ENCODE measurements at regions not wholly inside any gene's neighbourhood (a gene's known extent, or its start where the extent isn't known, plus 50 kb on each side); places are given as distances from the start of the nearest gene placed in this dataset.
"Not testable (repeated sequence)": the region's sequence is repeated elsewhere in the genome, so short reads cannot be mapped to it uniquely, and the experiment has no call there.

DNA sequence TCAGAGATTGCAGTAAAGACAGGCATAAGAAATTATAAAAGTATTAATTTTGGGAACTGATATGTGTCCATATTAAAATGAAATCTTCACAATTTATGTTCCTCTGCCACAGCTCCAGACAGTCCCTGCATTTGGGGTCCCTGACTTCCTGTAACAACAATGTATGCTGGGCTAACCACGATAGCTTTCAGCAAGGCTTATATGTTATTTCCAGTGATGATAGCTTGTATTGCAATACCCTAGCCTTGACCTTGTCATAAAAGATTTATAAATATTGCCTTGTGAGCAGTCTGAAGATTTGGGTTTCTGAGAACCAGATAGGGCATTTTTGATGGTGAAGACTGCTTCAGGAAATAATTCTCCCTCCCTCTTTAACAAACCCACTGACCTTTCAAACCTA is 129.5 kb downstream of the PCDH10 start:
- DNase-seq, result no peak
- TF ChIP-seq, protein P1, sequence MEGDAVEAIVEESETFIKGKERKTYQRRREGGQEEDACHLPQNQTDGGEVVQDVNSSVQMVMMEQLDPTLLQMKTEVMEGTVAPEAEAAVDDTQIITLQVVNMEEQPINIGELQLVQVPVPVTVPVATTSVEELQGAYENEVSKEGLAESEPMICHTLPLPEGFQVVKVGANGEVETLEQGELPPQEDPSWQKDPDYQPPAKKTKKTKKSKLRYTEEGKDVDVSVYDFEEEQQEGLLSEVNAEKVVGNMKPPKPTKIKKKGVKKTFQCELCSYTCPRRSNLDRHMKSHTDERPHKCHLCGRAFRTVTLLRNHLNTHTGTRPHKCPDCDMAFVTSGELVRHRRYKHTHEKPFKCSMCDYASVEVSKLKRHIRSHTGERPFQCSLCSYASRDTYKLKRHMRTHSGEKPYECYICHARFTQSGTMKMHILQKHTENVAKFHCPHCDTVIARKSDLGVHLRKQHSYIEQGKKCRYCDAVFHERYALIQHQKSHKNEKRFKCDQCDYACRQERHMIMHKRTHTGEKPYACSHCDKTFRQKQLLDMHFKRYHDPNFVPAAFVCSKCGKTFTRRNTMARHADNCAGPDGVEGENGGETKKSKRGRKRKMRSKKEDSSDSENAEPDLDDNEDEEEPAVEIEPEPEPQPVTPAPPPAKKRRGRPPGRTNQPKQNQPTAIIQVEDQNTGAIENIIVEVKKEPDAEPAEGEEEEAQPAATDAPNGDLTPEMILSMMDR (IDR thresholded peaks at IDR 0.05 in 8 of 11, conservative IDR thresholded peaks at IDR 0.05 in 3 of 11), result no peak
- TF ChIP-seq POLR2A (IDR thresholded peaks at IDR 0.05), result no peak
- no peak for TF ChIP-seq POLR2AphosphoS5 (IDR thresholded peaks at IDR 0.05)
- H3K27ac ChIP-seq, result no peak overlapping the region
- H3K4me1 ChIP-seq, result no peaks in the 10 kb centered on the region
- H3K36me3 ChIP-seq, result no peaks in the 10 kb centered on the region
- 43 to 59% (median 50%) methylated on average over 1 of the region's 1 CpG for WGBS, 5 donors
- H3K27me3 ChIP-seq (replicated peaks in 1 of 7), result no peaks in the 10 kb centered on the region
- H3K9me3 ChIP-seq, result peaks cover 0 to 21% (median 13%) of the 10 kb centered on the region in 8 donors
- intact Hi-C loops (cut with DNase I; ENCODE audit: low total_unique reads), result no loop called here
- H3K4me3 ChIP-seq, result no peak overlapping the region

DNA sequence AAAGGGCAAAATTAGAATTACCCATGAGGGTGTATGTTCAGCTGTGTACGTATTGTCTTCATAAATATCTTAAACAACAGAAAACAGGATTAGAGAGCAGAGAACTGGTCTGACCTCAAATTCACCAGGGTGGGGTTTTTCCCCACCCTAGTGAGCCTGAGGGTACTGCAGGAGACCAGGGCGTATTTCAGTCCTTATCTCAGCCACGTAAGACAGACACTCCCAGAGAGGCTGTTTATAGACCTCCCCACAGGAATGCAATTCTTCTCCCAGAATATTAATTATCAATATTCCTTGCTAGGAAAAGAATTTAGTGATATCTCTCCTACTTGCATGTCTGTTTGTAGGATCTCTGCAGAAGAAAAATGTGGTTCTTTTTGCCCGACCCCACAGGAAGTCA is 128.8 kb downstream of the PCDH10 start:
- H3K4me3 ChIP-seq; DNase-seq; H3K27me3 ChIP-seq (replicated peaks in 1 of 7); H3K36me3 ChIP-seq; intact Hi-C loops (cut with DNase I; ENCODE audit: low total_unique reads); H3K4me1 ChIP-seq; H3K27ac ChIP-seq: not testable (repeated sequence)
- peaks cover 0 to 21% (median 13%) of the 10 kb centered on the region in 8 donors for H3K9me3 ChIP-seq
- WGBS, 5 donors, result 84 to 89% (median 85%) methylated on average over 4 of the region's 4 CpGs

DNA sequence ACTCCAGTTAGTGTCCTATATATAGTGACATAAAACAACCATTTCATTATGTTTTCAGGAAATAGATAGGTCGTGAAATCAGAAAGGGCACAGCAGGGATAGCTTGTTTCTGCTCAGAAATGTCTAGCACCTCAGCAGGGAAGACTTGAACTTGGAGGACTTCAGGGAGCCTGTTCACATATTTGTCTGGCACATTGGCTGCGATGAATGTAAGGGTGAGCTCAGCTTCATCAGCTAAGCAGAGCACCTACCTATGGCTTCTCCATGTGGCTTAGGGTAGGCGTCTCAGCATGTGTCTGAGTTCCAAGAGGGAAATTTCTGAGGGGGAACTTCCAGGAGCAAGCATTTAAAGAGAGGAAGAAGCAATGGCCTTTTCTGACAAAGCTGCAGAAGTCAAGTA is 126.2 kb downstream of the PCDH10 start:
- peaks cover 0 to 21% (median 13%) of the 10 kb centered on the region in 8 donors for H3K9me3 ChIP-seq
- no peak for DNase-seq
- no peak for TF ChIP-seq POLR2A (IDR thresholded peaks at IDR 0.05)
- no peak for TF ChIP-seq POLR2AphosphoS5 (IDR thresholded peaks at IDR 0.05)
- TF ChIP-seq, protein P1 (IDR thresholded peaks at IDR 0.05 in 8 of 11, conservative IDR thresholded peaks at IDR 0.05 in 3 of 11), result no peak
- intact Hi-C loops (cut with DNase I; ENCODE audit: low total_unique reads), result no loop called here
- no peak overlapping the region for H3K27ac ChIP-seq
- H3K4me3 ChIP-seq, result no peak overlapping the region
- H3K27me3 ChIP-seq (replicated peaks in 1 of 7), result no peaks in the 10 kb centered on the region
- 63 to 76% (median 69%) methylated on average over 3 of the region's 3 CpGs for WGBS, 5 donors
- H3K36me3 ChIP-seq, result no peaks in the 10 kb centered on the region
- H3K4me1 ChIP-seq, result no peaks in the 10 kb centered on the region

GRCh38 chr4:133273401-133273800 is 124.3 kb downstream of the PCDH10 start:
- intact Hi-C loops (cut with DNase I; ENCODE audit: low total_unique reads), result no loop called here
- peaks cover 0 to 15% (median 13%) of the 10 kb centered on the region in 8 donors for H3K9me3 ChIP-seq
- H3K36me3 ChIP-seq, result no peaks in the 10 kb centered on the region
- DNase-seq, result no peak
- H3K27me3 ChIP-seq (replicated peaks in 1 of 7), result no peaks in the 10 kb centered on the region
- TF ChIP-seq, protein P1 (IDR thresholded peaks at IDR 0.05 in 8 of 11, conservative IDR thresholded peaks at IDR 0.05 in 3 of 11), result no peak
- TF ChIP-seq POLR2A (IDR thresholded peaks at IDR 0.05) (no peak), POLR2AphosphoS5 (IDR thresholded peaks at IDR 0.05) (no peak)
- WGBS, 5 donors, result 91 to 96% (median 93%) methylated on average over 3 of the region's 3 CpGs
- H3K4me3 ChIP-seq, result no peak overlapping the region
- H3K4me1 ChIP-seq, result no peaks in the 10 kb centered on the region
- no peak overlapping the region for H3K27ac ChIP-seq

DNA sequence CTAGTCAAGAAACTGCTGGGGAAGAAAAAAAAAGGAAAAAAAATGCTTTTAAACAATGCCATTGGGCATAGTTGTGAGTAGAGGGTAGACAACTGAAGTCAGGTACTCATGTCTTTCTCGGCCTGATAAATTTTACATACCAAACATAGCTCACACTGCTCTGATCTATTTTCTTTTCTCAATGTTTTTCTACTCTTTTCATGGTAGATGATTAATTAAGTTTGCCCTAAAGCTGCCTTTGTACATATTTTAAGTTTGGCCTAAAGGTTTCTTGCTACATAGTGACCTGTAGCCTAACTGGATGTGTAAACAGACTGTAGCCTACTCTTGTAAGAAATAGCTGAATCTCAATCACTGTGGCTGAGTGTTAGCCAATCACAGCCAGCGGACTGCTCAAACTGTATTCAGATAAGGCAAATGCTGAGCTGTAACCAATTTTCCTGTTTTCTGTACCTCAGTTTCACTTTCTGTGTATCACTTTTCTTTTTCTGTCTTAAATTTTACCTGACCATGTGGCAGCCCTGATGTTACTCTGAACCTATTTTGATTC is 121.0 kb downstream of the PCDH10 start:
- H3K4me3 ChIP-seq, result no peak overlapping the region

More for the DNA sequence above, 121.0 kb downstream of the PCDH10 start:
- no peak for DNase-seq
- no peaks in the 10 kb centered on the region for H3K36me3 ChIP-seq
- intact Hi-C loops (cut with DNase I; ENCODE audit: low total_unique reads), result no loop called here
- no peaks in the 10 kb centered on the region for H3K9me3 ChIP-seq
- no peaks in the 10 kb centered on the region for H3K27me3 ChIP-seq (replicated peaks in 1 of 7)
- no peak for TF ChIP-seq POLR2A (IDR thresholded peaks at IDR 0.05)
- no peak for TF ChIP-seq POLR2AphosphoS5 (IDR thresholded peaks at IDR 0.05)
- TF ChIP-seq, protein P1 (IDR thresholded peaks at IDR 0.05 in 8 of 11, conservative IDR thresholded peaks at IDR 0.05 in 3 of 11), result no peak
- WGBS, 5 donors, result 83 to 90% (median 88%) methylated on average over 2 of the region's 2 CpGs
- H3K4me1 ChIP-seq, result no peaks in the 10 kb centered on the region
- no peak overlapping the region for H3K27ac ChIP-seq
